ENCODE measurements at regions not wholly inside any gene's neighbourhood (a gene's known extent, or its start where the extent isn't known, plus 50 kb on each side); places are given as distances from the start of the nearest gene placed in this dataset.

DNA sequence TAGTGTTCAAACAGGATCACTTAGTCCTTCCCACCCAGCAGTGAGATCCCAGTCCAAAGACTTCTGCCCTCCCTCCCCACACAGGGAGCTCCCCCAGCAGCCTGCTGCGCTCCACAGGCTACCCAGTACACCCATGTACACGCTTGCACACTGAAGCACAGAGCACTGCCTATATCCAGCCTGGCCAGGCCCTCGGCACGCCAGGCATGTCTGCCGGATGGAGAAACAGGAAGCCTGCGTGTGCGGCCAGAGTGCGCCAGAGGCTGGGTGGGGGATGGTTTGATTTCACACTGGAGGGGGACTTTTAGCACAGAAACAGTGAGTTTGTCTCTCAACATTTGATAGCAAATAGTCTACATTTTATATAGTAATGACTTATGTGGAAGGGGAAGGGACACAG is 833.5 kb upstream of the IGFBP7 start:
- TF ChIP-seq, protein P1, sequence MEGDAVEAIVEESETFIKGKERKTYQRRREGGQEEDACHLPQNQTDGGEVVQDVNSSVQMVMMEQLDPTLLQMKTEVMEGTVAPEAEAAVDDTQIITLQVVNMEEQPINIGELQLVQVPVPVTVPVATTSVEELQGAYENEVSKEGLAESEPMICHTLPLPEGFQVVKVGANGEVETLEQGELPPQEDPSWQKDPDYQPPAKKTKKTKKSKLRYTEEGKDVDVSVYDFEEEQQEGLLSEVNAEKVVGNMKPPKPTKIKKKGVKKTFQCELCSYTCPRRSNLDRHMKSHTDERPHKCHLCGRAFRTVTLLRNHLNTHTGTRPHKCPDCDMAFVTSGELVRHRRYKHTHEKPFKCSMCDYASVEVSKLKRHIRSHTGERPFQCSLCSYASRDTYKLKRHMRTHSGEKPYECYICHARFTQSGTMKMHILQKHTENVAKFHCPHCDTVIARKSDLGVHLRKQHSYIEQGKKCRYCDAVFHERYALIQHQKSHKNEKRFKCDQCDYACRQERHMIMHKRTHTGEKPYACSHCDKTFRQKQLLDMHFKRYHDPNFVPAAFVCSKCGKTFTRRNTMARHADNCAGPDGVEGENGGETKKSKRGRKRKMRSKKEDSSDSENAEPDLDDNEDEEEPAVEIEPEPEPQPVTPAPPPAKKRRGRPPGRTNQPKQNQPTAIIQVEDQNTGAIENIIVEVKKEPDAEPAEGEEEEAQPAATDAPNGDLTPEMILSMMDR (IDR thresholded peaks at IDR 0.05; ENCODE audit: low read length): no peak
- no peak for TF ChIP-seq EZH2 (IDR thresholded peaks at IDR 0.05; ENCODE audit: borderline replicate concordance, low read length)

Data from OCI-LY1 (cell line).